ENCODE measurements at regions not wholly inside any gene's neighbourhood (a gene's known extent, or its start where the extent isn't known, plus 50 kb on each side); places are given as distances from the start of the nearest gene placed in this dataset.

- 53 to 55% (median 54%) methylated on average over 7 of the region's 7 CpGs for WGBS, 3 donors
- H3K4me3 ChIP-seq = no peak overlapping the region
- no peaks in the 10 kb centered on the region for H3K9me3 ChIP-seq
- no peaks in the 10 kb centered on the region for H3K27me3 ChIP-seq (ENCODE audit: insufficient read depth in 3 of 3, low read length in 2 of 3)
- H3K27ac ChIP-seq = no peak overlapping the region
- H3K4me1 ChIP-seq = no peaks in the 10 kb centered on the region
- TF ChIP-seq, protein P1, sequence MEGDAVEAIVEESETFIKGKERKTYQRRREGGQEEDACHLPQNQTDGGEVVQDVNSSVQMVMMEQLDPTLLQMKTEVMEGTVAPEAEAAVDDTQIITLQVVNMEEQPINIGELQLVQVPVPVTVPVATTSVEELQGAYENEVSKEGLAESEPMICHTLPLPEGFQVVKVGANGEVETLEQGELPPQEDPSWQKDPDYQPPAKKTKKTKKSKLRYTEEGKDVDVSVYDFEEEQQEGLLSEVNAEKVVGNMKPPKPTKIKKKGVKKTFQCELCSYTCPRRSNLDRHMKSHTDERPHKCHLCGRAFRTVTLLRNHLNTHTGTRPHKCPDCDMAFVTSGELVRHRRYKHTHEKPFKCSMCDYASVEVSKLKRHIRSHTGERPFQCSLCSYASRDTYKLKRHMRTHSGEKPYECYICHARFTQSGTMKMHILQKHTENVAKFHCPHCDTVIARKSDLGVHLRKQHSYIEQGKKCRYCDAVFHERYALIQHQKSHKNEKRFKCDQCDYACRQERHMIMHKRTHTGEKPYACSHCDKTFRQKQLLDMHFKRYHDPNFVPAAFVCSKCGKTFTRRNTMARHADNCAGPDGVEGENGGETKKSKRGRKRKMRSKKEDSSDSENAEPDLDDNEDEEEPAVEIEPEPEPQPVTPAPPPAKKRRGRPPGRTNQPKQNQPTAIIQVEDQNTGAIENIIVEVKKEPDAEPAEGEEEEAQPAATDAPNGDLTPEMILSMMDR (IDR thresholded peaks at IDR 0.05) = no peak
- H3K36me3 ChIP-seq (ENCODE audit: insufficient read depth in 1 of 2, low read depth in 1 of 2) = no peaks in the 10 kb centered on the region
- DNase-seq = no peak
- intact Hi-C loops (cut with DNase I) = no loop called here
- no peak for ATAC-seq
Measured at GRCh38 chr7:94330269-94331020, 64.2 kb upstream of the COL1A2 start.

GRCh38 chr7:94332571-94332970 is 62.1 kb upstream of the COL1A2 start:
- ATAC-seq (no peak), DNase-seq (no peak)
- Histone ChIP-seq H3K36me3 (ENCODE audit: insufficient read depth in 1 of 2, low read depth in 1 of 2) (no peaks in the 10 kb centered on the region), H3K27me3 (ENCODE audit: insufficient read depth in 3 of 3, low read length in 2 of 3) (no peaks in the 10 kb centered on the region), H3K4me1 (no peaks in the 10 kb centered on the region), H3K4me3 (no peak overlapping the region), H3K9me3 (no peaks in the 10 kb centered on the region), H3K27ac (no peak overlapping the region)
- WGBS, 3 donors = 94 to 98% (median 96%) methylated on average over 2 of the region's 2 CpGs
- TF ChIP-seq, protein P1 (IDR thresholded peaks at IDR 0.05) = no peak
- intact Hi-C loops (cut with DNase I) = no loop called here

DNA sequence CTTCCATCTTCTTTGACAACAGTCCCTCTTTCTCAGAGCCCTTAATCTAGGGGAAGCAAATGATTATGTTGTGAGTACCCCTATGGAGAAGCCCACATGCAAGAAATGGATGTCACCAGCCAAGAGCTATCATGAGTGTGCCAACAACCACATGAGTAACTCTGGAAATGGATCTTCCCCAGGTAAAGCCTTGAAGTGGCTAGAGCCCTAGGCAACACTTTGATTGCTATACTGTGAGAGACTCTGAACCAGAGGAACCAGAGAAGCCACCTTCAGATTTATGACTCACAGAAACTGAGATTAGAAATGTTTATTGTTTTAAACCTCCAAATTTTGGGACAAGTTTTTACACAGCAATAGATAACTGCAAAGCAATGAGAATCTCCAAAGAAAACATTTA is 60.9 kb upstream of the COL1A2 start:
- Histone ChIP-seq H3K27ac (no peak overlapping the region), H3K4me3 (no peak overlapping the region), H3K4me1 (no peaks in the 10 kb centered on the region), H3K27me3 (ENCODE audit: insufficient read depth in 3 of 3, low read length in 2 of 3) (no peaks in the 10 kb centered on the region), H3K9me3 (no peaks in the 10 kb centered on the region), H3K36me3 (ENCODE audit: insufficient read depth in 1 of 2, low read depth in 1 of 2) (no peaks in the 10 kb centered on the region)
- DNase-seq (no peak), ATAC-seq (no peak)
- intact Hi-C loops (cut with DNase I) = no loop called here
- TF ChIP-seq, protein P1 (IDR thresholded peaks at IDR 0.05) = no peak

GRCh38 chr7:94335586-94335985 is 59.1 kb upstream of the COL1A2 start:
- no peaks in the 10 kb centered on the region for H3K4me1 ChIP-seq
- TF ChIP-seq, protein P1 (IDR thresholded peaks at IDR 0.05) = no peak
- no peaks in the 10 kb centered on the region for H3K9me3 ChIP-seq
- H3K27me3 ChIP-seq (ENCODE audit: insufficient read depth in 3 of 3, low read length in 2 of 3) = no peaks in the 10 kb centered on the region
- no peak for ATAC-seq
- 79 to 82% (median 80%) methylated on average over 1 of the region's 1 CpG for WGBS, 3 donors
- H3K36me3 ChIP-seq (ENCODE audit: insufficient read depth in 1 of 2, low read depth in 1 of 2) = no peaks in the 10 kb centered on the region
- H3K27ac ChIP-seq = no peak overlapping the region
- no peak overlapping the region for H3K4me3 ChIP-seq
- DNase-seq = no peak
- intact Hi-C loops (cut with DNase I) = no loop called here

DNA sequence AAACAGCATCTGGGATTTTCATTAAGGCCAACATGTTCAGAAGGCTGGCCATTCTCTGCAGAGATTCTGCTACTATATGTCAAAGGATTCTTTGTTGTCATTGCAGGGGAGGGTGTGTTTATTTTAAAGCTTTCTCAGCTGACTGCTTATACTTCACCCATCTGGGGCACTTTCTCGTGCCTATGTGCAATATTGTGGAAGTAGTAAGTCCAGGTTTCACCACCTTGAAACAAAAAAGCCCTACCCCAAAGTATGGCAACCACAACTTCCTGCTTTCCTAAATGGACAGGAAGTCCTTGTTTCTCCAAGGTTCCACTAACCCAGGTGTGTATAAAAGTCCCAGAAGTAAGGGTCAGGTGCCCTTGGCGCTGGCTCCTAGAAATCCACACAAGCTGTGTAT is 58.7 kb upstream of the COL1A2 start:
- intact Hi-C loops (cut with DNase I) = loop anchor here in 1 of 2 donors (2.0 kb wide), 1 partner anchor 65 kb away; no protein-coding TSS in a partner anchor
- 67 to 77% (median 73%) methylated on average over 2 of the region's 2 CpGs for WGBS, 3 donors
- Histone ChIP-seq H3K9me3 (no peaks in the 10 kb centered on the region), H3K27me3 (ENCODE audit: insufficient read depth in 3 of 3, low read length in 2 of 3) (no peaks in the 10 kb centered on the region), H3K4me3 (no peak overlapping the region), H3K27ac (no peak overlapping the region), H3K4me1 (no peaks in the 10 kb centered on the region), H3K36me3 (ENCODE audit: insufficient read depth in 1 of 2, low read depth in 1 of 2) (no peaks in the 10 kb centered on the region)
- TF ChIP-seq, protein P1 (IDR thresholded peaks at IDR 0.05) = no peak
- no peak for DNase-seq
- no peak for ATAC-seq

Data from psoas muscle (tissue), 7 donors.